DOHH2 (cell line): ENCODE measurements at regions not wholly inside any gene's neighbourhood (a gene's known extent, or its start where the extent isn't known, plus 50 kb on each side); places are given as distances from the start of the nearest gene placed in this dataset.

Experiments used
- H3F3A ChIP-seq: fragments of 200-600 bp; sonication (generic), shearing (Covaris generic); 2 replicates; pipeline ENCODE4 v1.6.0; 2016; ENCODE audit warnings: antibody characterized with exemption, mild to moderate bottlenecking; ENCODE audit not compliant: control insufficient read depth, insufficient read depth
- H3K27ac ChIP-seq: fragments of 200-600 bp; sonication (generic); 2 replicates; pipeline ENCODE4 v1.5.1; 2014; ENCODE audit warnings: low read depth, mild to moderate bottlenecking, low read length, moderate library complexity
- H3K27me3 ChIP-seq: fragments of 200-600 bp; sonication (generic); 2 replicates; pipeline ENCODE4 v1.6.1; 2014; ENCODE audit warnings: mild to moderate bottlenecking, low read length, mixed read lengths; ENCODE audit not compliant: control insufficient read depth
- H3K36me3 ChIP-seq: fragments of 200-600 bp; sonication (generic); 2 replicates; pipeline ENCODE4 v1.6.1; 2014; ENCODE audit warnings: mild to moderate bottlenecking, low read length, moderate library complexity, mixed read lengths; ENCODE audit not compliant: control insufficient read depth
- H3K4me1 ChIP-seq: fragments of 200-600 bp; sonication (generic); 2 replicates; pipeline ENCODE4 v1.6.1; 2014; ENCODE audit warnings: mild to moderate bottlenecking, low read length, mixed read lengths; ENCODE audit not compliant: control insufficient read depth
- H3K4me2 ChIP-seq: fragments of 200-600 bp; sonication (generic); 2 replicates; pipeline ENCODE4 v1.6.0; 2014; ENCODE audit warnings: mild to moderate bottlenecking, low read length, moderate library complexity
- H3K4me3 ChIP-seq: fragments of 200-600 bp; sonication (generic); 2 replicates; pipeline ENCODE4 v1.5.1; 2014; ENCODE audit warnings: mild to moderate bottlenecking, low read length, mixed read lengths
- H3K79me2 ChIP-seq: fragments of 200-600 bp; sonication (generic); 2 replicates; pipeline ENCODE4 v1.6.1; 2014; ENCODE audit warnings: mild to moderate bottlenecking, low read length, mixed read lengths; ENCODE audit not compliant: control insufficient read depth
- H3K9me2 ChIP-seq: fragments of 200-600 bp; sonication (generic); replicated peaks from 2 replicates; pipeline ENCODE4 v1.6.1; 2014; ENCODE audit warnings: mild to moderate bottlenecking, low read length, mixed read lengths; ENCODE audit not compliant: control insufficient read depth
- H3K9me3 ChIP-seq: fragments of 200-600 bp; sonication (generic); 2 replicates; pipeline ENCODE4 v1.6.1; 2014; ENCODE audit warnings: antibody characterized with exemption, low read length, mixed read lengths; ENCODE audit not compliant: control insufficient read depth, insufficient read depth
- H4K20me1 ChIP-seq: fragments of 200-600 bp; sonication (generic); 2 replicates; pipeline ENCODE4 v1.6.0; 2014; ENCODE audit warnings: low read depth, mild to moderate bottlenecking, antibody characterized with exemption, low read length, moderate library complexity; ENCODE audit not compliant: control insufficient read depth, insufficient read depth
- CTCF ChIP-seq: fragments of 200-600 bp; sonication (generic); IDR thresholded peaks from one replicate; pipeline ENCODE4 v1.5.1; 2014; ENCODE audit warnings: antibody characterized with exemption, mild to moderate bottlenecking, low read depth, low read length; ENCODE audit not compliant: poor library complexity, severe bottlenecking
- EZH2phosphoT487 ChIP-seq: fragments of 200-600 bp; sonication (generic); IDR thresholded peaks from 2 replicates; pipeline ENCODE4 v1.6.1; 2017; ENCODE audit warnings: borderline replicate concordance, mild to moderate bottlenecking, antibody characterized with exemption, low read length, moderate library complexity, mixed read lengths

GRCh38 chrX:113770071-113770470 is 813.8 kb upstream of the HTR2C start:
- H3K27me3 ChIP-seq = no peaks in the 10 kb centered on the region
- no peaks in the 10 kb centered on the region for H3K4me1 ChIP-seq
- no peaks in the 10 kb centered on the region for H3K9me2 ChIP-seq
- H3K79me2 ChIP-seq = no peaks in the 10 kb centered on the region
- no peak overlapping the region for H3K4me3 ChIP-seq
- H3K4me2 ChIP-seq = no peak overlapping the region
- no peaks in the 10 kb centered on the region for H3K36me3 ChIP-seq
- H3K9me3 ChIP-seq = no peaks in the 10 kb centered on the region
- H3F3A ChIP-seq = no peaks in the 10 kb centered on the region
- no peak overlapping the region for H3K27ac ChIP-seq
- TF ChIP-seq CTCF (no peak), EZH2phosphoT487 (no peak)
- no peaks in the 10 kb centered on the region for H4K20me1 ChIP-seq

- Histone ChIP-seq H4K20me1 (no peaks in the 10 kb centered on the region), H3F3A (no peaks in the 10 kb centered on the region), H3K36me3 (no peaks in the 10 kb centered on the region), H3K9me3 (no peaks in the 10 kb centered on the region), H3K4me2 (no peak overlapping the region), H3K27me3 (no peaks in the 10 kb centered on the region), H3K27ac (no peak overlapping the region), H3K79me2 (no peaks in the 10 kb centered on the region), H3K4me3 (no peak overlapping the region), H3K4me1 (no peaks in the 10 kb centered on the region), H3K9me2 (no peaks in the 10 kb centered on the region)
- TF ChIP-seq CTCF (no peak), EZH2phosphoT487 (no peak)
Observed at GRCh38 chrX:113759422-113759821, 824.5 kb upstream of the HTR2C start.

- Histone ChIP-seq H3K36me3 (no peaks in the 10 kb centered on the region), H3K4me3 (no peak overlapping the region), H3K9me2 (no peaks in the 10 kb centered on the region), H3K27ac (no peak overlapping the region), H3F3A (no peaks in the 10 kb centered on the region), H3K79me2 (no peaks in the 10 kb centered on the region), H3K9me3 (no peaks in the 10 kb centered on the region), H3K4me2 (no peak overlapping the region), H3K4me1 (0 out of 2 replicates have a peak, but pooled peaks cover 4% of the 10 kb centered on the region), H4K20me1 (no peaks in the 10 kb centered on the region), H3K27me3 (no peaks in the 10 kb centered on the region)
- no peak for TF ChIP-seq CTCF
- no peak for TF ChIP-seq EZH2phosphoT487
Observed at GRCh38 chrX:113747274-113747973, 836.5 kb upstream of the HTR2C start.
